DMS53 treated with DMSO at 0.1 percent for 48 hours (cell line): ENCODE measurements at regions not wholly inside any gene's neighbourhood (a gene's known extent, or its start where the extent isn't known, plus 50 kb on each side); places are given as distances from the start of the nearest gene placed in this dataset.

Experiments used
- DNase-seq: peaks from one replicate; lab custom pipeline; 2025; ENCODE audit not compliant: unreplicated experiment; lab: John Stamatoyannopoulos, UW

DNA sequence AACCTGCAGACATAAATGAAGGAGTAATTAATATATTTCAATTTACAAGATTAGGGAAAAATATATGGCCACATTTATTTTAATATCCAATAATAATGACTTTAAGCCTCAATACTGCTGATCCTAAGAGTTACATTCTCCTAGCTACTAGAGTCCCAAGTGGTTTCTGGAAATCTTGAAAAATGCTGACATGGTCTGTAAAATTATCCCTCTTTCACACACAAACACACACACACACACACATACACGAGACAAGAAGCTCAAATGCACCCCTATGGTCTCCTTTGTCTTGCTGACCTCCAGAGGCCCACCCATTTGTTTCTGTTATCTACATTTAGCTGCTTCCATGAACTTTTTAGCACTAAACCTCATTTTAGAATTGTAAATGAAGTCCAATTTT, 53.0 kb upstream of the USP15 start:
- no peak for DNase-seq
